Activated T-cell treated with anti-CD3 and anti-CD28 coated beads, Interleukin-2, amount 50 U/mL, for 4 hours (primary cell): ENCODE measurements at regions not wholly inside any gene's neighbourhood (a gene's known extent, or its start where the extent isn't known, plus 50 kb on each side); places are given as distances from the start of the nearest gene placed in this dataset.

ENCODE experiments used
- ATAC-seq, 2 donors: fragments of 200-7000 bp; cut with Tn5 transposase; one replicate each; pipeline ENCODE4 v1.10.0; 2021
- DNase-seq: peaks from one replicate; pipeline ENCODE4 v3.0.0-alpha.2; 2020
- H3K27me3 Mint-ChIP-seq: one replicate; pipeline ENCODE4 v1.8.0; 2021; ENCODE audit warnings: low read depth, mixed read lengths
- H3K36me3 Mint-ChIP-seq: one replicate; pipeline ENCODE4 v1.8.0; 2022; ENCODE audit warnings: mixed read lengths; ENCODE audit not compliant: insufficient read depth
- H3K4me1 Mint-ChIP-seq: one replicate; pipeline ENCODE4 v1.8.0; 2021; ENCODE audit warnings: low read depth, mixed read lengths
- H3K4me3 Mint-ChIP-seq: one replicate; pipeline ENCODE4 v1.8.0; 2021; ENCODE audit warnings: mild to moderate bottlenecking, moderate library complexity, mixed read lengths
- H3K9me3 Mint-ChIP-seq: one replicate; pipeline ENCODE4 v1.8.0; 2021; ENCODE audit warnings: mixed read lengths

GRCh38 chr2:4029081-4029480 lies 325.7 kb downstream of the DCDC2C start:
- Mint-ChIP-seq H3K36me3 (no peaks in the 10 kb centered on the region), H3K4me3 (no peak overlapping the region), H3K9me3 (no peaks in the 10 kb centered on the region), H3K27me3 (no peaks in the 10 kb centered on the region), H3K4me1 (no peaks in the 10 kb centered on the region)
- ATAC-seq (no peak), DNase-seq (no peak)

DNA sequence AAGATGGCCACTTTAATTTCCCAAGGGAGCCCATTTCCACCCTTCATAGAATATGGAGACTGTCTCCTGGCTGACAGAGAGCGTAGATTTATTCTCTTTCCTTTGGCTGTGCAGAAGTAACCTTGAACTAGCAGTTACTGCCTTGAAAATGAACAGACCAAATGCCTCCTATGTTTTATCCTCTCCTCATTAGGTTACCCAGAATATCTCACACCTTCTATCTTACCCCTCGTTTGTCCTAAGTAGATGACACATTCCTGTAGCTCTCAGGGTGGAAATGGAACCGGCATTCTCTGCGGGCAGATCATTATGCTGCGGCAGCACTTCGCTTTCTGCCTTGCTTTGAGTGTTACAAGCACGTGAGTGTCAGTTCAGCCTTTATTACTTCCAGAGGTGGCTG lies 336.5 kb downstream of the DCDC2C start:
- H3K9me3 Mint-ChIP-seq, result peaks cover 15% of the 10 kb centered on the region
- H3K4me1 Mint-ChIP-seq, result no peaks in the 10 kb centered on the region
- H3K4me3 Mint-ChIP-seq, result no peak overlapping the region
- DNase-seq (no peak), ATAC-seq (no peak)
- no peaks in the 10 kb centered on the region for H3K36me3 Mint-ChIP-seq
- H3K27me3 Mint-ChIP-seq, result no peaks in the 10 kb centered on the region

DNA sequence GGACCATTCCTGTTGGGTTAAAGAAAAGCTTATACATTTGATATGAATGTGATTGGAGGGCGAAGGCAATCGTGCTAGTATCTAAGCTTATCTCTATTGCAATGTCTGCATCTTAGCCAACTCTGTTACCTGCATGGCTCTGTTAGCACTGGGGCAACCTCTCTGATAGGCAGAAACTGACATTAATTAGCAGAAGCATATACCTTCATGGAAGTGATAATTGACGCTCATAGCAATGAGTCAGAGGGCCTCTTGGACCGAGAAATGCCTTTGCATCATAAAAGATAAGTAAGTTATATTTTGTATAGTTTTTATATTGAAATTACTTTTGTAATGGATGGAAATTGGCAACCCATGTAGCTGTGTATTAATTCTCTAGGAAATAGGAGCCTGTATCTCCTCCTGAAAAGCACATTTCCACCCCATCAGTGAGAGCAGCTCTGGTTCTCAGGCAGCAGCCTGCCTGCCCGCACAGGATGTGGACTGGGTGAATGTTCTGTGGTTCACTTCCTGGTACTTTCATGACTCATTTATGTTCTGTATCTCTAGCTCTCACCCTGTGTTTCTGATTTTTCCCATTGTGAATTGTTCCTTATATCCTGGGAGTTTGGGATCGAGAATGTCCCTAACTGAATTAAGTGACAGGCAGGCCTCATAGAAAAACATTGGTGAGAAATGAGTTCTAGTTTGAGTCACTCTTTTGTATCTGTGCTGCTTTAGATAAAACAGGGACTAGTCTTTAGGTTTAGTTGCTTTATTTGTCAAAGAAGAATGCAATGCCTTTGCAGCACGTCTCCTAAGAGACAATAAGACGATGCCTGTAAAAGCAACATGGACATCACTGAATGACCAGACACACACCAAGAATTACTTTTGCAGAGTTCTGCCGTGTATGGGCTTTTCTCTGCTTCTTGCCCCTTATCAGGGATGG lies 344.9 kb downstream of the DCDC2C start:
- no peaks in the 10 kb centered on the region for H3K9me3 Mint-ChIP-seq
- ATAC-seq (peak in 1 of 2 donors; percentile 27), DNase-seq (no peak)
- peaks cover 3% of the 10 kb centered on the region for H3K4me1 Mint-ChIP-seq
- no peaks in the 10 kb centered on the region for H3K36me3 Mint-ChIP-seq
- H3K27me3 Mint-ChIP-seq, result no peaks in the 10 kb centered on the region
- no peak overlapping the region for H3K4me3 Mint-ChIP-seq

DNA sequence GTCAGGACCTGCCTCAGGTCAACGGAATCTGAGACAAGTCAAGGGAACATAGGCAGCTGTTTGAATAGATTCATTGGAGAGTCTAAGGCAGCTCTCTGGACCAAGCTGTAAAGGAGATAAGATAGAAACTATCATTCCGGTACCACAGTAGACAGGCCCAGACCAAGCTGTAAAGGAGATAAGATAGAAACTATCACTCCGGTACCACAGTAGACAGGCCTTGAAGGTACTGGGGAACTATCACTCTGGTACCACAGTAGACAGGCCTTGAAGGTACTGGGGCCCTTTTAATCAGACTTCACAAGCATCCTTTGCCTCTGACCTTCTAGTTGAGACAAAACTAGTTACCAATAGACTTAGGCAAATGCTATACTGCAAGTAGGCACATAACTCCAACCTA lies 346.1 kb downstream of the DCDC2C start:
- no peak overlapping the region for H3K4me3 Mint-ChIP-seq
- no peaks in the 10 kb centered on the region for H3K27me3 Mint-ChIP-seq
- H3K9me3 Mint-ChIP-seq, result no peaks in the 10 kb centered on the region
- peaks cover 3% of the 10 kb centered on the region for H3K4me1 Mint-ChIP-seq
- DNase-seq, result no peak
- H3K36me3 Mint-ChIP-seq, result no peaks in the 10 kb centered on the region
- no peak for ATAC-seq

GRCh38 chr2:4053769-4054493 lies 350.6 kb downstream of the DCDC2C start:
- H3K27me3 Mint-ChIP-seq, result peaks cover 4% of the 10 kb centered on the region
- no peaks in the 10 kb centered on the region for H3K9me3 Mint-ChIP-seq

GRCh38 chr2:4066217-4066616 lies 362.8 kb downstream of the DCDC2C start:
- H3K4me3 Mint-ChIP-seq, result no peak overlapping the region
- H3K4me1 Mint-ChIP-seq, result no peaks in the 10 kb centered on the region
- H3K36me3 Mint-ChIP-seq, result no peaks in the 10 kb centered on the region
- no peaks in the 10 kb centered on the region for H3K27me3 Mint-ChIP-seq
- no peak for DNase-seq
- H3K9me3 Mint-ChIP-seq, result peaks cover 3% of the 10 kb centered on the region
- ATAC-seq, result no peak

More at GRCh38 chr2:4053769-4054493, 350.6 kb downstream of the DCDC2C start:
- DNase-seq, result no peak
- no peak overlapping the region for H3K4me3 Mint-ChIP-seq
- no peaks in the 10 kb centered on the region for H3K36me3 Mint-ChIP-seq
- ATAC-seq, result no peak
- H3K4me1 Mint-ChIP-seq, result peaks cover under 1% of the 10 kb centered on the region

- Mint-ChIP-seq H3K4me1 (no peaks in the 10 kb centered on the region), H3K27me3 (no peaks in the 10 kb centered on the region), H3K9me3 (peaks cover 7% of the 10 kb centered on the region), H3K4me3 (no peak overlapping the region), H3K36me3 (no peaks in the 10 kb centered on the region)
- DNase-seq (no peak), ATAC-seq (no peak)
Observed at GRCh38 chr2:4073026-4073569, 369.7 kb downstream of the DCDC2C start.

GRCh38 chr2:4077017-4077416 lies 373.6 kb downstream of the DCDC2C start:
- Mint-ChIP-seq H3K27me3 (no peaks in the 10 kb centered on the region), H3K36me3 (no peaks in the 10 kb centered on the region), H3K4me1 (no peaks in the 10 kb centered on the region), H3K9me3 (peaks cover 8% of the 10 kb centered on the region), H3K4me3 (no peak overlapping the region)
- no peak for DNase-seq
- no peak for ATAC-seq

DNA sequence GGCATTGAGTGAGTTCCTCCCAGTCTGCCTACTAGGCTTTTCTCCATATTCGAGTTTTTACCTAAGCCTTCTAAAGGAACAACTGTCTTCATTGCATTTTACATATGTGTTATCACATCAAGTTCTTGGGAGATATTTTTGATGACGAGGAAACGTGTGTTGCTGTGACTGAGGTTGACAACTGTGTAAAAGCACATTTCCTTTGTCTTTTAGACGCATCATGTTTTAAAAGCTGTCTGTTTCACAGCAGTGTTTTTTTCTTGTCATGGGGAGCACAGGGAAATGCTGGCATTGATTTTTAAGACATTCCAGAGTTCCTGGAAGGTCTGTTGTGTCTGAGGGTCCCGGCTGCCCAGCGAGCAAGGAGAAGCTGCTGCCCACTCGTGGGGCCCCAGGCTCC lies 381.8 kb downstream of the DCDC2C start:
- Mint-ChIP-seq H3K9me3 (peaks cover 24% of the 10 kb centered on the region), H3K27me3 (peaks cover 1% of the 10 kb centered on the region), H3K4me3 (no peak overlapping the region), H3K36me3 (no peaks in the 10 kb centered on the region), H3K4me1 (no peaks in the 10 kb centered on the region)
- DNase-seq (no peak), ATAC-seq (no peak)

DNA sequence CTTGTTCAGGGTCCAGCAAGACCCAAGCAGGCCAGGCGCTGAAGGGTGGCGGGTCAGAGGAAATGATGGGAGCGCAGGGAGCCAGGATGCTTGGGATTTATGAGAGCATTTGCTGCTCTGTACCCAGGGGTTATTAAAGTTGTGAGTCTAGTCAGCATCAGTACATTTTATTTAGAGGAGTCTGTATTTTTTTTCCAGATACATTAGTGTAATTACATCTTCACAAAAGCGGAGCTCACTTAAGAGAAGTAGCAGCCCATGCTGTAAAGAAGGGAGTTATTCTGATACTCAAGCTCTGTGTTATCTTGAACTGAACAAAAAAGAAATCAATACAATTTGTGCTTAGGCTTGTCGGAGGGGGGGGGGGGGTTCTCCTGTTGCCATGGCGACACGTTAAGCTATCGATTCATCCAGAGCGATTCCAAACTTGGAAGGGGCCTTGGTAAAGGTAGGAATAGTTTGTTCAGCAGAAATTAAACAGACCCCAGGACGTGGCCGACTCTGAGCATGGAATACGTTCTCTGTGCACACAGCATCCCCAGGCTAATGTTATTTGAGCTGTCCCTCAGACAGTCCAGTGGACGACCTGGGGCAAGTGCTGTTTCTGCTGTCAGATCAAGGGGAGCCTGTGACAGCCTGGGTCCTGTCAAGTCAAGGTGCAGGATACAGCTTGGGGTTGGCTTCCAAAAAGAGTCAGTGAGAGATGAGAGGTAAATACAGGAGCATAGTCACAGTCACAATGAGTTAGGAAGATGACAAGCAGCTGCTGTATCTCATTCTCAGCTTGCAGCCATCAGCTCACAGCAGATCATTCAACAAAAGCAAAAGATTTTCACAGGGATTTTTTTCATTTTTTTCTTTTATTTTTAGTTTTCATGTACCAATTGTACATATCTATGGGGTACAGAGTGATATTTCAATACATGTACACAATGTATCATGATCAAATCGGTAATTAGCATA lies 387.6 kb downstream of the DCDC2C start:
- H3K27me3 Mint-ChIP-seq, result no peaks in the 10 kb centered on the region
- no peaks in the 10 kb centered on the region for H3K4me1 Mint-ChIP-seq
- no peaks in the 10 kb centered on the region for H3K36me3 Mint-ChIP-seq
- H3K9me3 Mint-ChIP-seq, result peaks cover 25% of the 10 kb centered on the region
- H3K4me3 Mint-ChIP-seq, result no peak overlapping the region
- no peak for DNase-seq
- ATAC-seq, result no peak

DNA sequence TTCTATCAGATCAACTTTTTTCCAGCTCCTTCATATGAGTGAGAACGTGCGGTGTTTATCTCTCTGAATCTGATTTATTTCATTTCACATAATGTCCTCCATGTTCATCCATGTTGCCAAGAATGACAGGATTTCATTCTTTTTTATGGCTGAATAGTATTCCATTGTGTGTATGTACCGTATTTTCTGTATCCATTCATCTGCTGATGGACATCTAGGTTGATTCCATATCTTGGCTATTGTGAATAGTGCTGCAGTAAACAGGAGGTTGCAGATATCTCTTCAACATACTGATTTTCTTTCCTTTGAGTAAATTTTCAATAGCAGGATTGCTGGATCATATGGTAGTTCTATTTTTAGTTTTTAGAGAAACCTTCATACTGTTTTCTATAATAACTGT lies 388.5 kb downstream of the DCDC2C start:
- H3K27me3 Mint-ChIP-seq, result no peaks in the 10 kb centered on the region
- ATAC-seq, result no peak
- no peak overlapping the region for H3K4me3 Mint-ChIP-seq
- peaks cover 25% of the 10 kb centered on the region for H3K9me3 Mint-ChIP-seq
- H3K36me3 Mint-ChIP-seq, result no peaks in the 10 kb centered on the region
- DNase-seq, result no peak
- no peaks in the 10 kb centered on the region for H3K4me1 Mint-ChIP-seq

- Mint-ChIP-seq H3K27me3 (no peaks in the 10 kb centered on the region), H3K4me1 (no peaks in the 10 kb centered on the region), H3K4me3 (no peak overlapping the region), H3K9me3 (peaks cover 14% of the 10 kb centered on the region), H3K36me3 (no peaks in the 10 kb centered on the region)
- ATAC-seq, result no peak
- no peak for DNase-seq
Observed at GRCh38 chr2:4094743-4095142, 391.4 kb downstream of the DCDC2C start.

- no peaks in the 10 kb centered on the region for H3K9me3 Mint-ChIP-seq
- ATAC-seq (no peak), DNase-seq (no peak)
- no peaks in the 10 kb centered on the region for H3K27me3 Mint-ChIP-seq
- H3K4me1 Mint-ChIP-seq, result no peaks in the 10 kb centered on the region
- H3K4me3 Mint-ChIP-seq, result no peak overlapping the region
- H3K36me3 Mint-ChIP-seq, result no peaks in the 10 kb centered on the region
Observed at GRCh38 chr2:4096978-4097766, 393.8 kb downstream of the DCDC2C start.
